A549 (cell line): ENCODE measurements at regions not wholly inside any gene's neighbourhood (a gene's known extent, or its start where the extent isn't known, plus 50 kb on each side); places are given as distances from the start of the nearest gene placed in this dataset.

Experiments used
- ATAC-seq, 2 experiments: fragments of 200-7000 bp in 1 of 2; fragments of >200 bp in 1 of 2; cut with Nextera tagmentation in 1 of 2; cut with Tn5 transposase in 1 of 2; 3 replicates each; pipeline versions ENCODE4 v1.8.0 to v1.9.1; 2018 to 2020; ENCODE audit warnings: mild to moderate bottlenecking in 1 of 2, moderate library complexity in 1 of 2
- CTCF ChIA-PET: fragments of 300-600 bp; sonication (Branson Sonifier 250); formaldehyde crosslinking; extraction: SDS; loops from one replicate; lab custom pipeline; 2021; ENCODE audit warnings: antibody characterized with exemption, inconsistent platforms; lab: Yijun Ruan, JAX
- POLR2A ChIA-PET: fragments of 350-600 bp; formaldehyde crosslinking; extraction: SDS; loops from one replicate; lab custom pipeline; 2021; ENCODE audit warnings: antibody characterized with exemption, inconsistent platforms; lab: Yijun Ruan, JAX
- DNase-seq, 2 experiments: peaks; one replicate each; pipeline versions ENCODE4 v3.0.0 to v3.0.0-alpha.2; 2011 to 2016; ENCODE audit warnings: low read depth in 1 of 2, low spot score in 1 of 2
- FAIRE-seq: peaks from 2 replicates; lab custom pipeline; 2011; peaks lifted over from hg19 to GRCh38; lab: Jason Lieb, UNC
- H3K27ac ChIP-seq, 2 experiments: fragments of >200 bp; sonication (Bioruptor Twin); formaldehyde crosslinking; 3 replicates each; pipeline ENCODE4 v1.5.1; 2016 to 2017
- H3K4me1 ChIP-seq: fragments of >200 bp; sonication (Bioruptor Twin); formaldehyde crosslinking; 3 replicates; pipeline ENCODE4 v1.6.1; 2016
- H3K4me2 ChIP-seq: fragments of >200 bp; sonication (Bioruptor Twin); formaldehyde crosslinking; 3 replicates; pipeline ENCODE4 v1.6.1; 2016
- H3K4me3 ChIP-seq: fragments of >200 bp; sonication (Bioruptor Twin); formaldehyde crosslinking; 3 replicates; pipeline ENCODE4 v1.5.1; 2016
- H3K9me3 ChIP-seq: fragments of >200 bp; sonication (Bioruptor Twin); formaldehyde crosslinking; 3 replicates; pipeline ENCODE4 v1.6.1; 2016
- FOSL2 ChIP-seq, 2 experiments: fragments of 450-650 bp in 1 of 2; fragments of >200 bp in 1 of 2; sonication (Bioruptor Twin) in 1 of 2; formaldehyde crosslinking; IDR thresholded peaks; 2 replicates each; pipeline versions ENCODE4 v1.5.0 to v1.6.1; 2016 to 2020; ENCODE audit warnings: mild to moderate bottlenecking in 1 of 2, moderate library complexity in 1 of 2
- HDAC2 ChIP-seq: fragments of 200-600 bp; sonication (generic); IDR thresholded peaks from 2 replicates; pipeline ENCODE4 v1.6.1; 2016
- HEYL ChIP-seq: fragments of 250-450 bp; sonication (Bioruptor Pico); IDR thresholded peaks from 2 replicates; pipeline ENCODE4 v1.8.0; 2021; ENCODE audit warnings: mild to moderate bottlenecking, moderate library complexity
- HOXB5 ChIP-seq: fragments of 250-450 bp; sonication (Bioruptor Pico); IDR thresholded peaks from 2 replicates; pipeline ENCODE4 v1.5.0; 2020; ENCODE audit warnings: mild to moderate bottlenecking, moderate library complexity
- KDM5A ChIP-seq: fragments of 200-600 bp; sonication (generic); IDR thresholded peaks from 2 replicates; pipeline ENCODE4 v1.6.1; 2016; ENCODE audit warnings: antibody characterized with exemption, mild to moderate bottlenecking
- MAFK ChIP-seq: fragments of 450-650 bp; IDR thresholded peaks from 2 replicates; pipeline ENCODE4 v1.6.1; 2014; ENCODE audit not compliant: partially characterized antibody
- MAZ ChIP-seq: fragments of 150-350 bp; IDR thresholded peaks from 2 replicates; pipeline ENCODE4 v1.6.1; 2014; ENCODE audit warnings: antibody characterized with exemption, low read depth, low read length, borderline replicate concordance
- MYC ChIP-seq: IDR thresholded peaks from 2 replicates; pipeline ENCODE4 v1.6.1; 2012; ENCODE audit warnings: mild to moderate bottlenecking, inconsistent platforms, low read length, improper control_type of control experiment, borderline replicate concordance
- NFE2L2 ChIP-seq: fragments of 150-350 bp; conservative IDR thresholded peaks from 2 replicates; pipeline ENCODE4 v1.6.1; 2014; ENCODE audit warnings: low read length
- NPAS2 ChIP-seq: fragments of 250-450 bp; sonication (Bioruptor Pico); IDR thresholded peaks from 2 replicates; pipeline ENCODE4 v1.8.0; 2022; ENCODE audit warnings: mild to moderate bottlenecking, moderate library complexity, borderline replicate concordance
- NR3C1 ChIP-seq: fragments of >200 bp; sonication (Bioruptor Twin); formaldehyde crosslinking; IDR thresholded peaks from 3 replicates; pipeline ENCODE4 v1.6.1; 2017
- POLR2AphosphoS2 ChIP-seq: conservative IDR thresholded peaks from 2 replicates; pipeline ENCODE4 v1.6.1; 2012; ENCODE audit warnings: low read length, improper control_type of control experiment, inconsistent platforms
- REST ChIP-seq: fragments of 200-600 bp; sonication (generic); IDR thresholded peaks from 2 replicates; pipeline ENCODE4 v1.6.1; 2016; ENCODE audit warnings: antibody characterized with exemption, mild to moderate bottlenecking, moderate library complexity
- RNF2 ChIP-seq: fragments of 200-600 bp; sonication (generic); IDR thresholded peaks from 2 replicates; pipeline ENCODE4 v1.6.1; 2016; ENCODE audit warnings: low read depth, mild to moderate bottlenecking, antibody characterized with exemption, moderate library complexity, borderline replicate concordance
- SMC3 ChIP-seq: fragments of >200 bp; sonication (Bioruptor Twin); formaldehyde crosslinking; IDR thresholded peaks from 3 replicates; pipeline ENCODE4 v1.6.1; 2018; ENCODE audit warnings: inconsistent platforms
- TP53 ChIP-seq: fragments of 250-450 bp; sonication (Bioruptor Pico); IDR thresholded peaks from 2 replicates; pipeline ENCODE4 v1.5.0; 2021; ENCODE audit warnings: mild to moderate bottlenecking, moderate library complexity
- USF2 ChIP-seq: fragments of 450-650 bp; IDR thresholded peaks from 2 replicates; pipeline ENCODE4 v1.6.1; 2014; ENCODE audit warnings: antibody characterized with exemption
- ZNF302 ChIP-seq: fragments of 250-450 bp; sonication (Bioruptor Pico); IDR thresholded peaks from 2 replicates; pipeline ENCODE4 v1.9.0; 2021; ENCODE audit warnings: inconsistent platforms, mild to moderate bottlenecking, moderate library complexity
- ZSCAN20 ChIP-seq: fragments of 250-450 bp; sonication (Bioruptor Pico); IDR thresholded peaks from 2 replicates; pipeline ENCODE4 v1.8.0; 2022; ENCODE audit warnings: mild to moderate bottlenecking, moderate library complexity
- WGBS: methylation state at CpG from one replicate; pipeline ENCODE4 v1.1.6; 2017; ENCODE audit errors: missing lambda C conversion rate; 5-methylcytosine and 5-hydroxymethylcytosine counted together

GRCh38 chr4:186885289-186885688 lies 161.6 kb upstream of the FAT1 start:
- CTCF ChIA-PET: interaction anchor here (0.8 to 1.1 kb wide), 2 partner anchors 31 to 157 kb away, joined by 3 read pairs; no protein-coding TSS in a partner anchor
- no peak overlapping the region for H3K27ac ChIP-seq
- DNase-seq: no peak

GRCh38 chr4:186886759-186887158 lies 163.1 kb upstream of the FAT1 start:
- no peak overlapping the region for H3K27ac ChIP-seq
- FAIRE-seq: no peak
- H3K4me1 ChIP-seq: 0 out of 3 replicates have a peak, but pooled peaks cover 4% of the 10 kb centered on the region
- TF ChIP-seq MAFK (no peak), HEYL (no peak), RNF2 (no peak), USF2 (no peak), MYC (no peak), ZSCAN20 (CRISPR knock-in tag) (no peak), KDM5A (no peak), TP53 (CRISPR knock-in tag) (no peak), NFE2L2 (no peak)
- TF ChIP-seq, all 56 proteins: peak for 0
- no peaks in the 10 kb centered on the region for H3K9me3 ChIP-seq
- DNase-seq: no peak
- CTCF ChIA-PET: interaction anchor here (1.1 to 1.2 kb wide), 2 partner anchors 18 to 33 kb away, joined by 3 read pairs; no protein-coding TSS in a partner anchor
- no peak overlapping the region for H3K4me2 ChIP-seq
- POLR2A ChIA-PET: no interaction called here
- WGBS: 88% methylated on average over 2 of the region's 2 CpGs
- no peak overlapping the region for H3K4me3 ChIP-seq
- no peak for ATAC-seq

More at GRCh38 chr4:186885289-186885688, 161.6 kb upstream of the FAT1 start:
- Histone ChIP-seq H3K9me3 (no peaks in the 10 kb centered on the region), H3K4me1 (0 out of 3 replicates have a peak, but pooled peaks cover 10% of the 10 kb centered on the region), H3K4me3 (no peak overlapping the region), H3K4me2 (no peak overlapping the region)
- 78% methylated on average over 6 of the region's 6 CpGs for WGBS
- POLR2A ChIA-PET: no interaction called here
- ATAC-seq (no peak), FAIRE-seq (no peak)
- TF ChIP-seq MAZ (no peak), ZNF302 (CRISPR knock-in tag) (no peak), NPAS2 (CRISPR knock-in tag) (no peak), HOXB5 (CRISPR knock-in tag) (no peak), POLR2AphosphoS2 (no peak), REST (no peak), SMC3 (no peak), RNF2 (no peak)

DNA sequence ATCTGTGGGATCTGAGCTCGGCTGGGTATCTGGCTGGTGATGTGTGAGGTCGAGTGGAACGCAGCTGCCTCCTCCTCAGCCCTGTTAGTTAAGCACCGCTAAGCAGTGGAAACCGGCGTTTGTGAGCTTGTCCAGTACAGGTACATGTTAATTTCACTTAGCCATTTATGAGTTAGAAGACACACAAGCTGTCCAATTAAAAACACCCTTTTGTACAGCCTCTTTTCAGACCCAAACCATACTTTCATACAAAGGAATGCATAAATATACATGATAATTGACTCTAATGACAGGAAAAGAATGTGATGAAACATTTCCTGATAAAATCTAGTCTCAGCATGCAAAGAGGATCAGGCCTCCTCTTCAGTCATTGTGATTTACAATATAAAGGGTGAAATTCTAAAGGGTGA lies 163.6 kb upstream of the FAT1 start:
- ChIA-PET POLR2A (no interaction called here), CTCF (interaction anchor here (0.7 to 1.2 kb wide), 2 partner anchors 10 to 18 kb away, joined by 3 read pairs; no protein-coding TSS in a partner anchor)
- ATAC-seq (no peak), FAIRE-seq (no peak), DNase-seq (no peak)
- no peak overlapping the region for H3K27ac ChIP-seq
- 83% methylated on average over 6 of the region's 6 CpGs for WGBS
- H3K9me3 ChIP-seq: no peaks in the 10 kb centered on the region
- no peak overlapping the region for H3K4me3 ChIP-seq
- TF ChIP-seq HOXB5 (CRISPR knock-in tag) (no peak), NR3C1 (no peak), HDAC2 (no peak), FOSL2 (IDR thresholded peaks at IDR 0.05) (no peak), FOSL2 (CRISPR knock-in tag; IDR thresholded peaks at IDR 0.05) (no peak)
- no peaks in the 10 kb centered on the region for H3K4me1 ChIP-seq
- no peak overlapping the region for H3K4me2 ChIP-seq
